A549 (cell line): ENCODE measurements at regions not wholly inside any gene's neighbourhood (a gene's known extent, or its start where the extent isn't known, plus 50 kb on each side); places are given as distances from the start of the nearest gene placed in this dataset.

Experiments
- CTCF ChIP-seq: fragments of >200 bp; sonication (Bioruptor Twin); formaldehyde crosslinking; IDR thresholded peaks from 3 replicates; pipeline ENCODE4 v1.5.1; 2016
- EP300 ChIP-seq, 2 experiments: fragments of >200 bp; sonication (Bioruptor Twin); formaldehyde crosslinking; IDR thresholded peaks; 2 replicates in 1 of 2; 3 replicates in 1 of 2; pipeline ENCODE4 v1.6.1; 2016 to 2017
- FOSL2 ChIP-seq, 2 experiments: fragments of 450-650 bp in 1 of 2; fragments of >200 bp in 1 of 2; sonication (Bioruptor Twin) in 1 of 2; formaldehyde crosslinking; IDR thresholded peaks; 2 replicates each; pipeline versions ENCODE4 v1.5.0 to v1.6.1; 2016 to 2020; ENCODE audit warnings: mild to moderate bottlenecking in 1 of 2, moderate library complexity in 1 of 2
- HDAC2 ChIP-seq: fragments of 200-600 bp; sonication (generic); IDR thresholded peaks from 2 replicates; pipeline ENCODE4 v1.6.1; 2016
- KDM1A ChIP-seq: fragments of 200-600 bp; sonication (generic); IDR thresholded peaks from 2 replicates; pipeline ENCODE4 v1.6.1; 2016; ENCODE audit warnings: low read depth, mild to moderate bottlenecking
- MAX ChIP-seq: IDR thresholded peaks from 2 replicates; pipeline ENCODE4 v1.6.1; 2012
- POLR2A ChIP-seq: IDR thresholded peaks from 2 replicates; pipeline ENCODE4 v1.6.1; 2012; ENCODE audit warnings: mild to moderate bottlenecking, low read length
- RAD21 ChIP-seq, 2 experiments: fragments of >200 bp in 1 of 2; sonication (Bioruptor Twin) in 1 of 2; formaldehyde crosslinking in 1 of 2; IDR thresholded peaks in 1 of 2; conservative IDR thresholded peaks in 1 of 2; 2 replicates in 1 of 2; 3 replicates in 1 of 2; pipeline ENCODE4 v1.6.1; 2012 to 2018; ENCODE audit warnings: inconsistent platforms in 1 of 2

GRCh38 chr16:27701381-27701780 is 151.4 kb downstream of the KATNIP start:
- TF ChIP-seq FOSL2 (IDR thresholded peaks at IDR 0.05) = no peak
- TF ChIP-seq FOSL2 (CRISPR knock-in tag; IDR thresholded peaks at IDR 0.05) = no peak
- TF ChIP-seq CTCF = no peak
- TF ChIP-seq MAX = no peak
- TF ChIP-seq KDM1A = no peak
- no peak for TF ChIP-seq EP300 (IDR thresholded peaks at IDR 0.05)
- no peak for TF ChIP-seq HDAC2
- TF ChIP-seq RAD21 (conservative IDR thresholded peaks at IDR 0.05 in 1 of 2, IDR thresholded peaks at IDR 0.05 in 1 of 2) = no peak
- TF ChIP-seq POLR2A = no peak
